HEK293 (cell line): ENCODE measurements at regions not wholly inside any gene's neighbourhood (a gene's known extent, or its start where the extent isn't known, plus 50 kb on each side); places are given as distances from the start of the nearest gene placed in this dataset.

Source experiments
- CTCF ChIA-PET: fragments of 350-600 bp; formaldehyde crosslinking; extraction: SDS; loops from one replicate; lab custom pipeline; 2021; ENCODE audit warnings: antibody characterized with exemption; lab: Yijun Ruan, JAX
- POLR2A ChIA-PET: fragments of 300-600 bp; formaldehyde crosslinking; extraction: SDS; loops from one replicate; lab custom pipeline; 2020; ENCODE audit warnings: antibody characterized with exemption, inconsistent platforms; lab: Yijun Ruan, JAX
- H3K27ac ChIP-seq: fragments of 200-500 bp; sonication (Bioruptor generic); 2 replicates; pipeline ENCODE4 v1.5.1; 2014; ENCODE audit warnings: low read depth, low read length, control low read depth, inconsistent platforms; ENCODE audit errors: extremely low read depth
- H3K36me3 ChIP-seq, 2 experiments: fragments of 200-500 bp in 1 of 2; sonication (Bioruptor generic) in 1 of 2; 1 replicate in 1 of 2; 2 replicates in 1 of 2; pipeline ENCODE4 v1.5.1; 2014 to 2017; ENCODE audit warnings: inconsistent platforms in 2 of 2, low read length in 2 of 2; ENCODE audit not compliant: control insufficient read depth in 2 of 2, insufficient read depth in 1 of 2
- H3K4me1 ChIP-seq: fragments of 200-500 bp; sonication (Bioruptor generic); 2 replicates; pipeline ENCODE4 v1.5.1; 2014; ENCODE audit warnings: mild to moderate bottlenecking, low read length, inconsistent platforms; ENCODE audit not compliant: control insufficient read depth, insufficient read depth
- H3K4me3 ChIP-seq: 2 replicates; pipeline ENCODE4 v1.5.1; 2011; ENCODE audit warnings: low read depth, mild to moderate bottlenecking, control low read depth, low read length, moderate library complexity
- H3K9me3 ChIP-seq: fragments of 200-500 bp; sonication (Bioruptor generic); 2 replicates; pipeline ENCODE4 v1.5.1; 2014; ENCODE audit warnings: low read depth, low read length, inconsistent platforms; ENCODE audit not compliant: control insufficient read depth, insufficient read depth
- BCL11B ChIP-seq: fragments of 450-650 bp; formaldehyde crosslinking; IDR thresholded peaks from 2 replicates; pipeline ENCODE4 v1.5.1; 2016; ENCODE audit warnings: low read depth, missing biosample characterization, missing genetic modification characterization
- GLIS2 ChIP-seq: fragments of 450-650 bp; formaldehyde crosslinking; IDR thresholded peaks from 2 replicates; pipeline ENCODE4 v1.5.1; 2016; ENCODE audit warnings: missing biosample characterization, missing genetic modification characterization
- INSM2 ChIP-seq: fragments of 450-650 bp; formaldehyde crosslinking; IDR thresholded peaks from 2 replicates; pipeline ENCODE4 v1.5.1; 2016; ENCODE audit warnings: missing biosample characterization, missing genetic modification characterization
- REPIN1 ChIP-seq: fragments of 450-650 bp; formaldehyde crosslinking; IDR thresholded peaks from 2 replicates; pipeline ENCODE4 v1.5.1; 2017; ENCODE audit warnings: missing biosample characterization, missing genetic modification characterization, low read depth
- TRIM28 ChIP-seq: IDR thresholded peaks from 2 replicates; pipeline ENCODE4 v1.6.1; 2011; ENCODE audit warnings: low read length, control low read depth, borderline replicate concordance
- YY1 ChIP-seq: fragments of 450-650 bp; formaldehyde crosslinking; IDR thresholded peaks from 2 replicates; pipeline ENCODE4 v1.5.1; 2018; ENCODE audit warnings: missing biosample characterization, missing genetic modification characterization
- ZBTB20 ChIP-seq: fragments of 450-650 bp; formaldehyde crosslinking; IDR thresholded peaks from 2 replicates; pipeline ENCODE4 v1.5.1; 2016; ENCODE audit warnings: missing biosample characterization, missing genetic modification characterization
- ZBTB44 ChIP-seq: fragments of 450-650 bp; IDR thresholded peaks from 2 replicates; pipeline ENCODE4 v1.5.1; 2018; ENCODE audit warnings: missing biosample characterization, mild to moderate bottlenecking, missing genetic modification characterization
- ZBTB7A ChIP-seq: fragments of 450-650 bp; formaldehyde crosslinking; IDR thresholded peaks from 2 replicates; pipeline ENCODE4 v1.5.1; 2016; ENCODE audit warnings: low read depth, missing biosample characterization, missing genetic modification characterization
- ZFP69B ChIP-seq: fragments of 450-650 bp; formaldehyde crosslinking; IDR thresholded peaks from 2 replicates; pipeline ENCODE4 v1.5.1; 2016; ENCODE audit warnings: missing biosample characterization, missing genetic modification characterization
- ZNF112 ChIP-seq: fragments of 450-650 bp; formaldehyde crosslinking; IDR thresholded peaks from 2 replicates; pipeline ENCODE4 v1.5.0; 2017; ENCODE audit warnings: missing biosample characterization, missing genetic modification characterization
- ZNF132 ChIP-seq: fragments of 450-650 bp; formaldehyde crosslinking; IDR thresholded peaks from 2 replicates; pipeline ENCODE4 v1.5.1; 2017; ENCODE audit warnings: missing biosample characterization, missing genetic modification characterization, borderline replicate concordance
- ZNF23 ChIP-seq: fragments of 450-650 bp; formaldehyde crosslinking; IDR thresholded peaks from 2 replicates; pipeline ENCODE4 v1.5.1; 2016; ENCODE audit warnings: missing biosample characterization, missing genetic modification characterization, borderline replicate concordance
- ZNF239 ChIP-seq: fragments of 450-650 bp; formaldehyde crosslinking; IDR thresholded peaks from 2 replicates; pipeline ENCODE4 v1.5.1; 2016; ENCODE audit warnings: missing biosample characterization, missing genetic modification characterization
- ZNF391 ChIP-seq: fragments of 450-650 bp; formaldehyde crosslinking; IDR thresholded peaks from 2 replicates; pipeline ENCODE4 v1.5.1; 2016; ENCODE audit warnings: low read depth, missing biosample characterization, missing genetic modification characterization, borderline replicate concordance
- ZNF423 ChIP-seq: fragments of 450-650 bp; formaldehyde crosslinking; IDR thresholded peaks from 2 replicates; pipeline ENCODE4 v1.5.1; 2016; ENCODE audit warnings: missing biosample characterization, missing genetic modification characterization
- ZNF558 ChIP-seq: fragments of 450-650 bp; formaldehyde crosslinking; IDR thresholded peaks from 2 replicates; pipeline ENCODE4 v1.5.1; 2016; ENCODE audit warnings: missing biosample characterization, missing genetic modification characterization
- ZNF585B ChIP-seq: fragments of 450-650 bp; formaldehyde crosslinking; IDR thresholded peaks from 2 replicates; pipeline ENCODE4 v1.5.1; 2016; ENCODE audit warnings: missing biosample characterization, missing genetic modification characterization
- ZNF664 ChIP-seq: fragments of 450-650 bp; formaldehyde crosslinking; IDR thresholded peaks from 2 replicates; pipeline ENCODE4 v1.5.1; 2016; ENCODE audit warnings: missing biosample characterization, missing genetic modification characterization
- ZNF76 ChIP-seq: fragments of 450-650 bp; formaldehyde crosslinking; IDR thresholded peaks from 2 replicates; pipeline ENCODE4; 2016; ENCODE audit warnings: low read depth, missing biosample characterization, missing genetic modification characterization, borderline replicate concordance
- ZNF791 ChIP-seq: fragments of 450-650 bp; formaldehyde crosslinking; IDR thresholded peaks from 2 replicates; pipeline ENCODE4 v1.5.1; 2016; ENCODE audit warnings: missing biosample characterization, missing genetic modification characterization
- ZNF792 ChIP-seq: fragments of 450-650 bp; formaldehyde crosslinking; IDR thresholded peaks from 2 replicates; pipeline ENCODE4 v1.5.1; 2016; ENCODE audit warnings: missing biosample characterization, missing genetic modification characterization
- ZSCAN18 ChIP-seq: fragments of 450-650 bp; formaldehyde crosslinking; IDR thresholded peaks from 2 replicates; pipeline ENCODE4 v1.5.1; 2016; ENCODE audit warnings: missing biosample characterization, missing genetic modification characterization
- TF ChIP-seq, protein P1 (sequence below): fragments of 450-650 bp; formaldehyde crosslinking; IDR thresholded peaks from 2 replicates; pipeline ENCODE4 v1.5.1; 2016; ENCODE audit warnings: missing biosample characterization, missing genetic modification characterization

DNA sequence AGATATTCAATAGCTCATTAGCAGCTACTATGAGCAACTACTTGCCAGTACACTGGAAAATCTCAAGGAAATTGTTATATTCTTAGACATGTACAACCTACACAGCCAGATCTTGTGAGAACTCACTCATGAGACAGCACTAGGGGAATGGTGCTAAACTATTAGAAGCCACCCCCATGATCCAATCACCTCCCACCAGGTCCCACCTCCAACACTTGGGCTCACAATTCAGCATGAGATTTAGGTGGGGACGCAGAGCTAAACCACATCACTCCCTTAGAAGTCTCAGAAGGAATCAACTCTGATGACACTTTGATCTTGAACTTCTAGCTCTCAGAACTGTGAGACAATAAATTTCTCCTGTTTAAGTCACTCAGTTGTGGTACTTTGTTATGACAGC, 418.3 kb upstream of the SPHKAP start:
- Histone ChIP-seq H3K27ac (no peak overlapping the region), H3K4me1 (no peaks in the 10 kb centered on the region), H3K36me3 (no peaks in the 10 kb centered on the region), H3K4me3 (no peak overlapping the region), H3K9me3 (no peaks in the 10 kb centered on the region)
- TF ChIP-seq REPIN1 (tag by site-specific recombination) (no peak), YY1 (no peak), ZNF132 (no peak), ZNF391 (tag by site-specific recombination) (no peak), ZNF112 (tag by site-specific recombination) (no peak), ZNF558 (tag by site-specific recombination) (no peak), ZNF239 (tag by site-specific recombination) (no peak), ZNF423 (tag by site-specific recombination) (no peak), ZBTB20 (tag by site-specific recombination) (no peak), GLIS2 (tag by site-specific recombination) (no peak), ZNF23 (tag by site-specific recombination) (no peak), ZBTB7A (no peak)
- ChIA-PET POLR2A (no interaction called here), CTCF (interaction anchor here (0.6 kb wide), 1 partner anchor 668 kb away, joined by 3 read pairs; no protein-coding TSS in a partner anchor)

- no peak for TF ChIP-seq ZNF423 (tag by site-specific recombination)
- TF ChIP-seq ZNF585B (tag by site-specific recombination), result no peak
- no peak for TF ChIP-seq INSM2 (tag by site-specific recombination)
- TF ChIP-seq ZBTB44, result no peak
- TF ChIP-seq TRIM28, result no peak
- no peak for TF ChIP-seq ZFP69B
- TF ChIP-seq, protein P1, sequence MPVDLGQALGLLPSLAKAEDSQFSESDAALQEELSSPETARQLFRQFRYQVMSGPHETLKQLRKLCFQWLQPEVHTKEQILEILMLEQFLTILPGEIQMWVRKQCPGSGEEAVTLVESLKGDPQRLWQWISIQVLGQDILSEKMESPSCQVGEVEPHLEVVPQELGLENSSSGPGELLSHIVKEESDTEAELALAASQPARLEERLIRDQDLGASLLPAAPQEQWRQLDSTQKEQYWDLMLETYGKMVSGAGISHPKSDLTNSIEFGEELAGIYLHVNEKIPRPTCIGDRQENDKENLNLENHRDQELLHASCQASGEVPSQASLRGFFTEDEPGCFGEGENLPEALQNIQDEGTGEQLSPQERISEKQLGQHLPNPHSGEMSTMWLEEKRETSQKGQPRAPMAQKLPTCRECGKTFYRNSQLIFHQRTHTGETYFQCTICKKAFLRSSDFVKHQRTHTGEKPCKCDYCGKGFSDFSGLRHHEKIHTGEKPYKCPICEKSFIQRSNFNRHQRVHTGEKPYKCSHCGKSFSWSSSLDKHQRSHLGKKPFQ, result no peak
- TF ChIP-seq ZNF791, result no peak
- no peak for TF ChIP-seq ZNF792 (tag by site-specific recombination)
- TF ChIP-seq ZNF664 (tag by site-specific recombination), result no peak
- no peak for TF ChIP-seq ZNF76 (tag by site-specific recombination)
- no peak for TF ChIP-seq ZSCAN18 (tag by site-specific recombination)
- TF ChIP-seq BCL11B, result no peak
- H3K4me3 ChIP-seq, result no peak overlapping the region
- CTCF ChIA-PET, result interaction anchor here (0.6 kb wide), 1 partner anchor 667 kb away, joined by 3 read pairs; no protein-coding TSS in a partner anchor
- H3K27ac ChIP-seq, result no peak overlapping the region
- H3K9me3 ChIP-seq, result no peaks in the 10 kb centered on the region
- H3K36me3 ChIP-seq, result no peaks in the 10 kb centered on the region
- no peaks in the 10 kb centered on the region for H3K4me1 ChIP-seq
- POLR2A ChIA-PET, result no interaction called here
These were observed 417.8 kb upstream of the SPHKAP start for GRCh38 chr2:228599297-228599696.
